HEK293 (cell line): ENCODE measurements at regions not wholly inside any gene's neighbourhood (a gene's known extent, or its start where the extent isn't known, plus 50 kb on each side); places are given as distances from the start of the nearest gene placed in this dataset.

Experiments
- CTCF ChIA-PET: fragments of 350-600 bp; formaldehyde crosslinking; extraction: SDS; loops from one replicate; lab custom pipeline; 2021; ENCODE audit warnings: antibody characterized with exemption; lab: Yijun Ruan, JAX
- POLR2A ChIA-PET: fragments of 300-600 bp; formaldehyde crosslinking; extraction: SDS; loops from one replicate; lab custom pipeline; 2020; ENCODE audit warnings: antibody characterized with exemption, inconsistent platforms; lab: Yijun Ruan, JAX
- H3K27ac ChIP-seq: fragments of 200-500 bp; sonication (Bioruptor generic); 2 replicates; pipeline ENCODE4 v1.5.1; 2014; ENCODE audit warnings: low read depth, low read length, control low read depth, inconsistent platforms; ENCODE audit errors: extremely low read depth
- H3K36me3 ChIP-seq, 2 experiments: fragments of 200-500 bp in 1 of 2; sonication (Bioruptor generic) in 1 of 2; 1 replicate in 1 of 2; 2 replicates in 1 of 2; pipeline ENCODE4 v1.5.1; 2014 to 2017; ENCODE audit warnings: inconsistent platforms in 2 of 2, low read length in 2 of 2; ENCODE audit not compliant: control insufficient read depth in 2 of 2, insufficient read depth in 1 of 2
- H3K4me1 ChIP-seq: fragments of 200-500 bp; sonication (Bioruptor generic); 2 replicates; pipeline ENCODE4 v1.5.1; 2014; ENCODE audit warnings: mild to moderate bottlenecking, low read length, inconsistent platforms; ENCODE audit not compliant: control insufficient read depth, insufficient read depth
- H3K4me3 ChIP-seq: 2 replicates; pipeline ENCODE4 v1.5.1; 2011; ENCODE audit warnings: low read depth, mild to moderate bottlenecking, control low read depth, low read length, moderate library complexity
- H3K9me3 ChIP-seq: fragments of 200-500 bp; sonication (Bioruptor generic); 2 replicates; pipeline ENCODE4 v1.5.1; 2014; ENCODE audit warnings: low read depth, low read length, inconsistent platforms; ENCODE audit not compliant: control insufficient read depth, insufficient read depth
- ATF2 ChIP-seq: fragments of 450-650 bp; formaldehyde crosslinking; IDR thresholded peaks from 2 replicates; pipeline ENCODE4 v1.5.1; 2016; ENCODE audit warnings: missing biosample characterization, missing genetic modification characterization, low read depth
- EGR2 ChIP-seq: fragments of 450-650 bp; formaldehyde crosslinking; IDR thresholded peaks from 2 replicates; pipeline ENCODE4 v1.5.1; 2016; ENCODE audit warnings: low read depth, missing biosample characterization, missing genetic modification characterization
- HOXA7 ChIP-seq: sonication (generic); formaldehyde crosslinking; IDR thresholded peaks from 2 replicates; pipeline ENCODE4 v1.8.1; 2022; ENCODE audit warnings: missing genetic modification reagents, borderline replicate concordance
- KLF1 ChIP-seq: fragments of 450-650 bp; formaldehyde crosslinking; IDR thresholded peaks from 2 replicates; pipeline ENCODE4 v1.5.1; 2016; ENCODE audit warnings: missing biosample characterization, missing genetic modification characterization
- KLF10 ChIP-seq: fragments of 450-650 bp; IDR thresholded peaks from 2 replicates; pipeline ENCODE4 v1.5.1; 2018; ENCODE audit warnings: missing biosample characterization, mild to moderate bottlenecking, missing genetic modification characterization
- MZF1 ChIP-seq: fragments of 450-650 bp; formaldehyde crosslinking; IDR thresholded peaks from 2 replicates; pipeline ENCODE4 v1.5.1; 2017; ENCODE audit warnings: missing biosample characterization, missing genetic modification characterization, borderline replicate concordance
- RBAK ChIP-seq: fragments of 450-650 bp; formaldehyde crosslinking; IDR thresholded peaks from 2 replicates; pipeline ENCODE4 v1.5.1; 2016; ENCODE audit warnings: missing biosample characterization, missing genetic modification characterization
- SP3 ChIP-seq: fragments of 450-650 bp; formaldehyde crosslinking; IDR thresholded peaks from 2 replicates; pipeline ENCODE4 v1.5.1; 2016; ENCODE audit warnings: missing biosample characterization, missing genetic modification characterization
- ZEB2 ChIP-seq: fragments of 450-650 bp; formaldehyde crosslinking; IDR thresholded peaks from 2 replicates; pipeline ENCODE4 v1.5.1; 2016; ENCODE audit warnings: missing biosample characterization, missing genetic modification characterization
- ZNF138 ChIP-seq: fragments of 450-650 bp; formaldehyde crosslinking; IDR thresholded peaks from 2 replicates; pipeline ENCODE4 v1.5.1; 2016; ENCODE audit warnings: missing biosample characterization, missing genetic modification characterization, borderline replicate concordance
- ZNF16 ChIP-seq: fragments of 450-650 bp; formaldehyde crosslinking; IDR thresholded peaks from 2 replicates; pipeline ENCODE4 v1.5.1; 2016; ENCODE audit warnings: low read depth, missing biosample characterization, missing genetic modification characterization
- ZNF19 ChIP-seq: fragments of 450-650 bp; formaldehyde crosslinking; IDR thresholded peaks from 2 replicates; pipeline ENCODE4; 2016; ENCODE audit warnings: missing biosample characterization, missing genetic modification characterization, low read depth
- ZNF211 ChIP-seq: fragments of 450-650 bp; formaldehyde crosslinking; IDR thresholded peaks from 2 replicates; pipeline ENCODE4 v1.5.1; 2016; ENCODE audit warnings: low read depth, missing biosample characterization, missing genetic modification characterization
- ZNF23 ChIP-seq: fragments of 450-650 bp; formaldehyde crosslinking; IDR thresholded peaks from 2 replicates; pipeline ENCODE4 v1.5.1; 2016; ENCODE audit warnings: missing biosample characterization, missing genetic modification characterization, borderline replicate concordance
- ZNF274 ChIP-seq, 2 experiments: fragments of 200-500 bp in 1 of 2; fragments of 450-650 bp in 1 of 2; sonication (Bioruptor generic) in 1 of 2; formaldehyde crosslinking in 1 of 2; IDR thresholded peaks; 2 replicates each; pipeline versions ENCODE4 v1.5.1 to v1.6.1; 2014 to 2016; ENCODE audit warnings: borderline replicate concordance in 1 of 2, inconsistent platforms in 1 of 2, low read length in 1 of 2, missing biosample characterization in 1 of 2, missing genetic modification characterization in 1 of 2
- ZNF324 ChIP-seq: fragments of 450-650 bp; formaldehyde crosslinking; IDR thresholded peaks from 2 replicates; pipeline ENCODE4 v1.5.1; 2016; ENCODE audit warnings: missing biosample characterization, missing genetic modification characterization
- ZNF394 ChIP-seq: fragments of 450-650 bp; formaldehyde crosslinking; IDR thresholded peaks from 2 replicates; pipeline ENCODE4 v1.5.1; 2016; ENCODE audit warnings: missing biosample characterization, missing genetic modification characterization, mild to moderate bottlenecking, moderate library complexity, borderline replicate concordance
- ZNF48 ChIP-seq: fragments of 450-650 bp; formaldehyde crosslinking; IDR thresholded peaks from 2 replicates; pipeline ENCODE4 v1.5.1; 2016; ENCODE audit warnings: missing biosample characterization, missing genetic modification characterization
- ZNF610 ChIP-seq: fragments of 450-650 bp; formaldehyde crosslinking; IDR thresholded peaks from 2 replicates; pipeline ENCODE4 v1.5.1; 2016; ENCODE audit warnings: missing biosample characterization, missing genetic modification characterization, borderline replicate concordance
- ZNF623 ChIP-seq: fragments of 450-650 bp; formaldehyde crosslinking; IDR thresholded peaks from 2 replicates; pipeline ENCODE4 v1.5.1; 2016; ENCODE audit warnings: missing biosample characterization, missing genetic modification characterization
- ZNF629 ChIP-seq: fragments of 450-650 bp; formaldehyde crosslinking; IDR thresholded peaks from 2 replicates; pipeline ENCODE4 v1.5.1; 2017; ENCODE audit warnings: missing biosample characterization, missing genetic modification characterization

DNA sequence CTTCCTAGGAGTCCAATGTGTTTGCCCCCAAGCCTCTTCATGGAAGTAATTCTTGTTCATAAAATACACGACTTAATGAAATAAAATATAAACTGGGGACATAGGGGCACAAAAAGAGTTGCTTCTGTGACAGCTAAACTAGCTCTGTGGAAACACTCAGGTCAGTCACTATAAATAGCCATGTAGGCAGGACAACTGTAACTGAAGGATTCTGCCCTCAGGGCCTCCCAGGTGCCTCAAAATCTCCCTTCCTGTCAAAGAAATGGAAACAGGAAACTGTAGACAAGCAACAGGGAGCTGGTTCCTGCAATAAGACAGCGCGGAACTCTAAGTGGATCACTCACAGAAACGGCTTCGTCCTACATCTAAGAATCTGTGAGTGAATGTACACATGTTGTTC, 178.1 kb upstream of the ZFHX3 start:
- Histone ChIP-seq H3K27ac (no peak overlapping the region), H3K36me3 (no peaks in the 10 kb centered on the region), H3K4me3 (no peak overlapping the region), H3K9me3 (no peaks in the 10 kb centered on the region), H3K4me1 (no peaks in the 10 kb centered on the region)
- CTCF ChIA-PET, result interaction anchor here (0.5 to 0.7 kb wide), 3 partner anchors 8 to 759 kb away, joined by 3 to 5 read pairs (median 3); no protein-coding TSS in a partner anchor
- TF ChIP-seq KLF10, result no peak
- POLR2A ChIA-PET, result no interaction called here

- H3K9me3 ChIP-seq, result no peaks in the 10 kb centered on the region
- CTCF ChIA-PET, result interaction anchor here (1.1 kb wide), 1 partner anchor 200 kb away, joined by 3 read pairs; no protein-coding TSS in a partner anchor
- no peaks in the 10 kb centered on the region for H3K4me1 ChIP-seq
- TF ChIP-seq EGR2 (tag by site-specific recombination) (no peak), ZNF19 (no peak), ZNF623 (tag by site-specific recombination) (no peak), SP3 (tag by site-specific recombination) (no peak), ZNF394 (tag by site-specific recombination) (no peak), ZNF48 (tag by site-specific recombination) (no peak), ZNF211 (tag by site-specific recombination) (no peak), ATF2 (tag by site-specific recombination) (no peak), ZNF23 (tag by site-specific recombination) (no peak), ZNF274 (IDR thresholded peaks at IDR 0.05; ENCODE audit: low read length) (no peak), ZNF274 (tag by site-specific recombination; IDR thresholded peaks at IDR 0.05; ENCODE audit: borderline replicate concordance) (no peak)
- POLR2A ChIA-PET, result no interaction called here
- H3K36me3 ChIP-seq, result no peaks in the 10 kb centered on the region
- H3K27ac ChIP-seq, result no peak overlapping the region
- H3K4me3 ChIP-seq, result no peak overlapping the region
Observed at GRCh38 chr16:73220836-73221235, 172.9 kb upstream of the ZFHX3 start.

DNA sequence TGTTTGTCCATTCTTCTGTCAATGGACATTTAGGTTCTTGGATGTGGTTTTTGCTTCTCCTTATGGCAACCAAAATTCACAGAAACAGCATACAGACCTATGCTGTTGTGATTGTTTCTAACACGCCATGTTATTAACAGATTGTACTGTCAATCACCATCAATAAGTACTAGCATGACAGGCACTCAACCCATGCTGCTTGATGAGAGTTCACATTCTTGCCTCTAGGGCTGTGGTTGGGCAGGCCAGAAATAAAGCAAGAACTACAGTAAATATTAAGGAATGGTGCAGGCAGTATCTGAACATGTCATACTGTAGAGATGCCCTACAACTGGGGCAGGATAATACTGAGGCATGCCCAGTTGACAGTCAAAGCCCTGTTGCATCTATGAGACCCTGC, 171.2 kb upstream of the ZFHX3 start:
- no peaks in the 10 kb centered on the region for H3K36me3 ChIP-seq
- no peaks in the 10 kb centered on the region for H3K4me1 ChIP-seq
- no peak overlapping the region for H3K4me3 ChIP-seq
- POLR2A ChIA-PET, result no interaction called here
- no peaks in the 10 kb centered on the region for H3K9me3 ChIP-seq
- H3K27ac ChIP-seq, result no peak overlapping the region
- CTCF ChIA-PET, result interaction anchor here (0.6 to 1.2 kb wide), 4 partner anchors 372 to 659 kb away, joined by 3 to 4 read pairs (median 3); no protein-coding TSS in a partner anchor
- TF ChIP-seq MZF1 (tag by site-specific recombination) (no peak), ZNF16 (tag by site-specific recombination) (no peak), ZEB2 (tag by site-specific recombination) (no peak), ZNF610 (no peak), ZNF138 (tag by site-specific recombination) (no peak), ZNF324 (no peak), HOXA7 (CRISPR knock-in tag) (no peak), ZNF629 (tag by site-specific recombination) (no peak), KLF1 (no peak), RBAK (tag by site-specific recombination) (no peak)
- TF ChIP-seq, all 188 proteins: peak for 0
